Activated CD4-positive, alpha-beta T cell treated with anti-CD3 and anti-CD28 coated beads, Interleukin-2, amount 10 ng/mL, durations not matched to agents 24 days and 14 days (primary cell): ENCODE measurements at regions not wholly inside any gene's neighbourhood (a gene's known extent, or its start where the extent isn't known, plus 50 kb on each side); places are given as distances from the start of the nearest gene placed in this dataset.
"Not testable (repeated sequence)": the region's sequence is repeated elsewhere in the genome, so short reads cannot be mapped to it uniquely, and the experiment has no call there.

Experiments
- DNase-seq: peaks from one replicate; pipeline ENCODE4 v3.0.0; 2022
- H3K27ac Mint-ChIP-seq: one replicate; pipeline ENCODE4 v1.8.0; 2022; ENCODE audit warnings: mild to moderate bottlenecking, mixed read lengths
- H3K27me3 Mint-ChIP-seq: one replicate; pipeline ENCODE4 v1.8.0; 2022; ENCODE audit warnings: mixed read lengths
- H3K36me3 Mint-ChIP-seq: one replicate; pipeline ENCODE4 v1.8.0; 2022; ENCODE audit warnings: low read depth, mild to moderate bottlenecking, mixed read lengths
- H3K4me1 Mint-ChIP-seq: one replicate; pipeline ENCODE4 v1.8.0; 2021; ENCODE audit warnings: mixed read lengths
- H3K4me3 Mint-ChIP-seq: one replicate; pipeline ENCODE4 v1.8.0; 2022; ENCODE audit warnings: mild to moderate bottlenecking, moderate library complexity, mixed read lengths
- H3K9me3 Mint-ChIP-seq: one replicate; pipeline ENCODE4 v1.8.0; 2021; ENCODE audit warnings: mixed read lengths
- intact Hi-C: fragments of 100-400 bp; cut with micrococcal nuclease; formaldehyde crosslinking; loops from one replicate; pipeline ENCODE4 v1.15.1; 2023

GRCh38 chr3:66552846-66553245, 52.0 kb upstream of the LRIG1 start:
- Mint-ChIP-seq H3K4me1 (peaks cover 8% of the 10 kb centered on the region), H3K27me3 (peaks cover 4% of the 10 kb centered on the region), H3K4me3 (no peak overlapping the region), H3K9me3 (no peaks in the 10 kb centered on the region), H3K27ac (no peak overlapping the region), H3K36me3 (no peaks in the 10 kb centered on the region)
- no peak for DNase-seq
- intact Hi-C loops = no loop called here

- Mint-ChIP-seq H3K36me3 (no peaks in the 10 kb centered on the region), H3K9me3 (peaks cover under 1% of the 10 kb centered on the region), H3K4me1 (peaks cover 8% of the 10 kb centered on the region), H3K4me3 (no peak overlapping the region), H3K27me3 (peaks cover 4% of the 10 kb centered on the region), H3K27ac (no peak overlapping the region)
- intact Hi-C loops = no loop called here
- DNase-seq = no peak
These were observed 52.8 kb upstream of the LRIG1 start for GRCh38 chr3:66553441-66554113.

GRCh38 chr3:66554178-66554577, 53.4 kb upstream of the LRIG1 start:
- Mint-ChIP-seq H3K9me3 (peaks cover 6% of the 10 kb centered on the region), H3K27ac (no peak overlapping the region), H3K36me3 (no peaks in the 10 kb centered on the region), H3K4me1 (peaks cover 8% of the 10 kb centered on the region), H3K4me3 (no peak overlapping the region), H3K27me3 (peaks cover 4% of the 10 kb centered on the region)
- intact Hi-C loops = no loop called here
- DNase-seq = no peak

- H3K27ac Mint-ChIP-seq = no peak overlapping the region
- H3K4me3 Mint-ChIP-seq = no peak overlapping the region
- H3K4me1 Mint-ChIP-seq = peaks cover 8% of the 10 kb centered on the region
- peaks cover 4% of the 10 kb centered on the region for H3K27me3 Mint-ChIP-seq
- intact Hi-C loops = no loop called here
- no peak for DNase-seq
- peaks cover 8% of the 10 kb centered on the region for H3K9me3 Mint-ChIP-seq
- no peaks in the 10 kb centered on the region for H3K36me3 Mint-ChIP-seq
These were observed 54.5 kb upstream of the LRIG1 start for GRCh38 chr3:66555214-66555844.

- H3K27me3 Mint-ChIP-seq = peaks cover 4% of the 10 kb centered on the region
- no peak overlapping the region for H3K27ac Mint-ChIP-seq
- H3K4me1 Mint-ChIP-seq = peaks cover 8% of the 10 kb centered on the region
- no peaks in the 10 kb centered on the region for H3K36me3 Mint-ChIP-seq
- no peak for DNase-seq
- no peak overlapping the region for H3K4me3 Mint-ChIP-seq
- H3K9me3 Mint-ChIP-seq = peaks cover 12% of the 10 kb centered on the region
- intact Hi-C loops = no loop called here
These were observed 56.3 kb upstream of the LRIG1 start for GRCh38 chr3:66557170-66557569.

- not testable (repeated sequence) for H3K27ac Mint-ChIP-seq
These were observed 59.1 kb upstream of the LRIG1 start for GRCh38 chr3:66559924-66560323.

GRCh38 chr3:66561367-66561766, 60.5 kb upstream of the LRIG1 start:
- intact Hi-C loops = no loop called here
- peaks cover 12% of the 10 kb centered on the region for H3K27me3 Mint-ChIP-seq
- no peaks in the 10 kb centered on the region for H3K4me1 Mint-ChIP-seq
- H3K27ac Mint-ChIP-seq = no peak overlapping the region
- DNase-seq = no peak
- no peaks in the 10 kb centered on the region for H3K36me3 Mint-ChIP-seq
- H3K9me3 Mint-ChIP-seq = peaks cover 12% of the 10 kb centered on the region
- H3K4me3 Mint-ChIP-seq = no peak overlapping the region

More at GRCh38 chr3:66559924-66560323, 59.1 kb upstream of the LRIG1 start:
- DNase-seq, H3K4me1 Mint-ChIP-seq, H3K36me3 Mint-ChIP-seq, intact Hi-C loops, H3K27me3 Mint-ChIP-seq, H3K4me3 Mint-ChIP-seq: not testable (repeated sequence)
- peaks cover 12% of the 10 kb centered on the region for H3K9me3 Mint-ChIP-seq

GRCh38 chr3:66565301-66565700, 64.5 kb upstream of the LRIG1 start:
- Mint-ChIP-seq H3K4me1 (no peaks in the 10 kb centered on the region), H3K9me3 (peaks cover 4% of the 10 kb centered on the region), H3K27me3 (peaks cover 8% of the 10 kb centered on the region), H3K36me3 (no peaks in the 10 kb centered on the region), H3K27ac (no peak overlapping the region), H3K4me3 (no peak overlapping the region)
- DNase-seq = no peak
- intact Hi-C loops = no loop called here

GRCh38 chr3:66567077-66567476, 66.3 kb upstream of the LRIG1 start:
- intact Hi-C loops = no loop called here
- no peaks in the 10 kb centered on the region for H3K4me1 Mint-ChIP-seq
- H3K27me3 Mint-ChIP-seq = peaks cover 8% of the 10 kb centered on the region
- H3K27ac Mint-ChIP-seq = no peak overlapping the region
- no peaks in the 10 kb centered on the region for H3K36me3 Mint-ChIP-seq
- DNase-seq = no peak
- H3K4me3 Mint-ChIP-seq = no peak overlapping the region
- H3K9me3 Mint-ChIP-seq = no peaks in the 10 kb centered on the region

- DNase-seq = no peak
- Mint-ChIP-seq H3K27ac (no peak overlapping the region), H3K4me3 (no peak overlapping the region), H3K27me3 (no peaks in the 10 kb centered on the region), H3K4me1 (peaks cover 2% of the 10 kb centered on the region), H3K36me3 (no peaks in the 10 kb centered on the region), H3K9me3 (no peaks in the 10 kb centered on the region)
- intact Hi-C loops = no loop called here
These were observed 71.4 kb upstream of the LRIG1 start for GRCh38 chr3:66572090-66572675.

GRCh38 chr3:66572938-66573710, 72.3 kb upstream of the LRIG1 start:
- no peaks in the 10 kb centered on the region for H3K27me3 Mint-ChIP-seq
- no peaks in the 10 kb centered on the region for H3K36me3 Mint-ChIP-seq
- intact Hi-C loops = no loop called here
- no peak overlapping the region for H3K4me3 Mint-ChIP-seq
- no peak for DNase-seq
- peaks cover 2% of the 10 kb centered on the region for H3K4me1 Mint-ChIP-seq
- no peak overlapping the region for H3K27ac Mint-ChIP-seq
- H3K9me3 Mint-ChIP-seq = no peaks in the 10 kb centered on the region

- Mint-ChIP-seq H3K27me3 (peaks cover 4% of the 10 kb centered on the region), H3K36me3 (no peaks in the 10 kb centered on the region), H3K27ac (no peak overlapping the region), H3K4me1 (peaks cover 2% of the 10 kb centered on the region), H3K9me3 (peaks cover 9% of the 10 kb centered on the region), H3K4me3 (no peak overlapping the region)
- DNase-seq = no peak
- intact Hi-C loops = no loop called here
These were observed 73.3 kb upstream of the LRIG1 start for GRCh38 chr3:66574091-66574490.

GRCh38 chr3:66577426-66578203, 76.8 kb upstream of the LRIG1 start:
- no peaks in the 10 kb centered on the region for H3K36me3 Mint-ChIP-seq
- no peak for DNase-seq
- H3K27me3 Mint-ChIP-seq = peaks cover 14% of the 10 kb centered on the region
- intact Hi-C loops = no loop called here
- H3K4me1 Mint-ChIP-seq = peaks cover 2% of the 10 kb centered on the region
- no peak overlapping the region for H3K27ac Mint-ChIP-seq
- no peak overlapping the region for H3K4me3 Mint-ChIP-seq
- peaks cover 18% of the 10 kb centered on the region for H3K9me3 Mint-ChIP-seq
